Neural progenitor cell (in vitro differentiated cells): ENCODE measurements at regions not wholly inside any gene's neighbourhood (a gene's known extent, or its start where the extent isn't known, plus 50 kb on each side); places are given as distances from the start of the nearest gene placed in this dataset.

Experiments
- CTCF ChIP-seq: fragments of 200-600 bp; sonication (generic); IDR thresholded peaks from 2 replicates; pipeline ENCODE4 v1.5.1; 2017; ENCODE audit warnings: antibody characterized with exemption, mild to moderate bottlenecking
- EZH2phosphoT487 ChIP-seq: fragments of 200-600 bp; sonication (generic); IDR thresholded peaks from 2 replicates; pipeline ENCODE4 v1.6.1; 2017; ENCODE audit warnings: antibody characterized with exemption

- no peak for TF ChIP-seq CTCF
- TF ChIP-seq EZH2phosphoT487, result no peak
Observed at GRCh38 chr11:123378096-123378495, 52.0 kb upstream of the GRAMD1B start.
